ENCODE measurements at regions not wholly inside any gene's neighbourhood (a gene's known extent, or its start where the extent isn't known, plus 50 kb on each side); places are given as distances from the start of the nearest gene placed in this dataset.

GRCh38 chr22:34122042-34122441 is 201.8 kb upstream of the LARGE1 start:
- TF ChIP-seq CTCF (IDR thresholded peaks at IDR 0.05) (no peak), POLR2A (IDR thresholded peaks at IDR 0.05) (no peak), POLR2AphosphoS5 (IDR thresholded peaks at IDR 0.05) (no peak)

Measured in stomach (tissue), 4 donors.